ENCODE measurements at regions not wholly inside any gene's neighbourhood (a gene's known extent, or its start where the extent isn't known, plus 50 kb on each side); places are given as distances from the start of the nearest gene placed in this dataset.

- Histone ChIP-seq H3K9me3 (ENCODE audit: insufficient read depth, low read length) (no peaks in the 10 kb centered on the region), H3K4me3 (ENCODE audit: low read length) (no peak overlapping the region), H3K27me3 (ENCODE audit: low read depth, low read length) (peaks cover 37% of the 10 kb centered on the region), H4K20me1 (ENCODE audit: insufficient read depth, low read length) (no peaks in the 10 kb centered on the region), H3K36me3 (replicated peaks; ENCODE audit: low read depth, low read length) (no peaks in the 10 kb centered on the region), H3K4me1 (ENCODE audit: low read length) (no peaks in the 10 kb centered on the region), H2AFZ (ENCODE audit: low read depth, low read length) (no peak overlapping the region), H3K79me2 (ENCODE audit: low read length) (no peaks in the 10 kb centered on the region), H3K9ac (ENCODE audit: low read length) (no peak overlapping the region), H3K27ac (ENCODE audit: low read length) (no peak overlapping the region), H3K4me2 (ENCODE audit: low read length) (no peak overlapping the region)
- no peak for TF ChIP-seq EZH2phosphoT487 (IDR thresholded peaks at IDR 0.05; ENCODE audit: low read depth)
- TF ChIP-seq, protein P1, sequence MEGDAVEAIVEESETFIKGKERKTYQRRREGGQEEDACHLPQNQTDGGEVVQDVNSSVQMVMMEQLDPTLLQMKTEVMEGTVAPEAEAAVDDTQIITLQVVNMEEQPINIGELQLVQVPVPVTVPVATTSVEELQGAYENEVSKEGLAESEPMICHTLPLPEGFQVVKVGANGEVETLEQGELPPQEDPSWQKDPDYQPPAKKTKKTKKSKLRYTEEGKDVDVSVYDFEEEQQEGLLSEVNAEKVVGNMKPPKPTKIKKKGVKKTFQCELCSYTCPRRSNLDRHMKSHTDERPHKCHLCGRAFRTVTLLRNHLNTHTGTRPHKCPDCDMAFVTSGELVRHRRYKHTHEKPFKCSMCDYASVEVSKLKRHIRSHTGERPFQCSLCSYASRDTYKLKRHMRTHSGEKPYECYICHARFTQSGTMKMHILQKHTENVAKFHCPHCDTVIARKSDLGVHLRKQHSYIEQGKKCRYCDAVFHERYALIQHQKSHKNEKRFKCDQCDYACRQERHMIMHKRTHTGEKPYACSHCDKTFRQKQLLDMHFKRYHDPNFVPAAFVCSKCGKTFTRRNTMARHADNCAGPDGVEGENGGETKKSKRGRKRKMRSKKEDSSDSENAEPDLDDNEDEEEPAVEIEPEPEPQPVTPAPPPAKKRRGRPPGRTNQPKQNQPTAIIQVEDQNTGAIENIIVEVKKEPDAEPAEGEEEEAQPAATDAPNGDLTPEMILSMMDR (IDR thresholded peaks at IDR 0.05; ENCODE audit: low read depth, low read length) = no peak
Observed at GRCh38 chr22:27041745-27042310, 384.4 kb downstream of the MIAT start.

- H3K4me2 ChIP-seq (ENCODE audit: low read length) = no peak overlapping the region
- H4K20me1 ChIP-seq (ENCODE audit: insufficient read depth, low read length) = no peaks in the 10 kb centered on the region
- H3K79me2 ChIP-seq (ENCODE audit: low read length) = no peaks in the 10 kb centered on the region
- H2AFZ ChIP-seq (ENCODE audit: low read depth, low read length) = no peak overlapping the region
- H3K36me3 ChIP-seq (replicated peaks; ENCODE audit: low read depth, low read length) = no peaks in the 10 kb centered on the region
- H3K9me3 ChIP-seq (ENCODE audit: insufficient read depth, low read length) = no peaks in the 10 kb centered on the region
- H3K9ac ChIP-seq (ENCODE audit: low read length) = no peak overlapping the region
- H3K4me3 ChIP-seq (ENCODE audit: low read length) = no peak overlapping the region
- H3K27me3 ChIP-seq (ENCODE audit: low read depth, low read length) = peaks cover 35% of the 10 kb centered on the region
- H3K27ac ChIP-seq (ENCODE audit: low read length) = no peak overlapping the region
- TF ChIP-seq EZH2phosphoT487 (IDR thresholded peaks at IDR 0.05; ENCODE audit: low read depth) = no peak
- TF ChIP-seq, protein P1 (IDR thresholded peaks at IDR 0.05; ENCODE audit: low read depth, low read length) = no peak
- H3K4me1 ChIP-seq (ENCODE audit: low read length) = no peaks in the 10 kb centered on the region
Observed at GRCh38 chr22:27043262-27043661, 385.9 kb downstream of the MIAT start.

DNA sequence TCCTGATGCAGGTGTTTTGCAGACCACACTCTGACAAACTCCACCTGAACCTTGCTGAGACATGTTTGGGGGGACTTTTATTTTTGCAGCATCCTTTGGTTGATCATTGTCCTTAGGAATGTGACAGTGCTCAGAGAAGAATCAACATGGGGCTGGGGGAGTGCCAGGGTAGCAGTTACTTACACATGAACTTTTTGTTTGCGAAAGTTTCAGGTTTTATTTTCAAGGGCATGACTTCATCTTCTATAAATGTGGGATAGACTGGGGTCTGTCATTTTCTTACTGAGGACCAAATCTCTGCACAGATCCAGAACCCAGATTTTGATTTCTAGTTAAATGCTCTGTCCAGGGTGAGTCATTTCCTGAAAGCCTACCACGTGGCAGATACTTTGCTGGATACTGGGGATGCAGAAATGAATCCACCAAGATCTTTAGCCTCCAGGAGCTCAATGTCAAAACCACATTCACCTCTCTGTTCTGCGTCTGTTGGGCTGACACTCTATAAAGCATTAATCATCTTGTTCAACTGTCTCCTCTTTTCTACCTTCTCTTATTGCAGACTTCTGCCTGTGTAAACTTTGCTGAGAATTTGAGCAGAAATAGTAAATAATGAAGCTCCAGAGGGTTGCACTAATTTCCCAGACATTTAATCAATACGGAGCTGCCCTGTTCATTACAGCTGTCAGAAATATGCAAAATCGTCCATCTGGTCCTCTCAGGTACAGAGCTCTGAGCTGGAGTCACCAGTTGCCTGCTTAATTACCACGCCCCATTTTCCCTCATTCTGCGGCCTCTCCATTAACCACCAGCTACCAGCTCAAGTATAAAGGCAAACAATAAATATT lies 387.9 kb downstream of the MIAT start:
- Histone ChIP-seq H3K9me3 (ENCODE audit: insufficient read depth, low read length) (no peaks in the 10 kb centered on the region), H3K4me2 (ENCODE audit: low read length) (no peak overlapping the region), H3K79me2 (ENCODE audit: low read length) (no peaks in the 10 kb centered on the region), H2AFZ (ENCODE audit: low read depth, low read length) (no peak overlapping the region), H3K27me3 (ENCODE audit: low read depth, low read length) (peaks cover 32% of the 10 kb centered on the region), H3K4me3 (ENCODE audit: low read length) (no peak overlapping the region), H3K36me3 (replicated peaks; ENCODE audit: low read depth, low read length) (no peaks in the 10 kb centered on the region), H3K9ac (ENCODE audit: low read length) (no peak overlapping the region), H4K20me1 (ENCODE audit: insufficient read depth, low read length) (no peaks in the 10 kb centered on the region), H3K27ac (ENCODE audit: low read length) (no peak overlapping the region), H3K4me1 (ENCODE audit: low read length) (no peaks in the 10 kb centered on the region)
- TF ChIP-seq, protein P1 (IDR thresholded peaks at IDR 0.05; ENCODE audit: low read depth, low read length) = no peak

DNA sequence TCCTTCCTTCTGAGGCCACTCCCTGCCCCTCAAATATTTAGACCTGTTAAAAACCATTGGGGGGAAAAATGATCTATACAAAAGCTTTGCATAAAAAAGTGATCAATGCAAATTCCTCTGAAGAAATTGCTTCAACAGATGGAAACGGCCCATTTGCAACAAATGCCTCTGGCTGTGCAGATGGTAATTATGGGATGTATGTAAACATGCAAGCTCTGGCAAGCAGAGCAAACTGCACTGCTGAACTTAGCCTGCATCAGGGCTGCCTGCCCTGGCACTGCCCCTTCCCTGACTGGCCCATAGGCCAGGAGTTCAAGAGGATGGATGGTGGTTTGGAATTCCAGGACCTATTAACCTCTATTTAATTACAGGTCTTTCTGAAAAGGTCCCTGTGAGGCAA lies 388.7 kb downstream of the MIAT start:
- H3K9ac ChIP-seq (ENCODE audit: low read length) = no peak overlapping the region
- no peaks in the 10 kb centered on the region for H4K20me1 ChIP-seq (ENCODE audit: insufficient read depth, low read length)
- no peak overlapping the region for H2AFZ ChIP-seq (ENCODE audit: low read depth, low read length)
- no peak overlapping the region for H3K4me3 ChIP-seq (ENCODE audit: low read length)
- no peaks in the 10 kb centered on the region for H3K9me3 ChIP-seq (ENCODE audit: insufficient read depth, low read length)
- no peak overlapping the region for H3K4me2 ChIP-seq (ENCODE audit: low read length)
- no peaks in the 10 kb centered on the region for H3K4me1 ChIP-seq (ENCODE audit: low read length)
- peaks cover 29% of the 10 kb centered on the region; the same call in 1 of the 2 replicates for H3K27me3 ChIP-seq (ENCODE audit: low read depth, low read length)
- TF ChIP-seq EZH2phosphoT487 (IDR thresholded peaks at IDR 0.05; ENCODE audit: low read depth) = no peak
- TF ChIP-seq, protein P1 (IDR thresholded peaks at IDR 0.05; ENCODE audit: low read depth, low read length) = no peak
- no peaks in the 10 kb centered on the region for H3K36me3 ChIP-seq (replicated peaks; ENCODE audit: low read depth, low read length)
- H3K79me2 ChIP-seq (ENCODE audit: low read length) = no peaks in the 10 kb centered on the region
- H3K27ac ChIP-seq (ENCODE audit: low read length) = no peak overlapping the region
